ENCODE measurements at regions not wholly inside any gene's neighbourhood (a gene's known extent, or its start where the extent isn't known, plus 50 kb on each side); places are given as distances from the start of the nearest gene placed in this dataset.

DNA sequence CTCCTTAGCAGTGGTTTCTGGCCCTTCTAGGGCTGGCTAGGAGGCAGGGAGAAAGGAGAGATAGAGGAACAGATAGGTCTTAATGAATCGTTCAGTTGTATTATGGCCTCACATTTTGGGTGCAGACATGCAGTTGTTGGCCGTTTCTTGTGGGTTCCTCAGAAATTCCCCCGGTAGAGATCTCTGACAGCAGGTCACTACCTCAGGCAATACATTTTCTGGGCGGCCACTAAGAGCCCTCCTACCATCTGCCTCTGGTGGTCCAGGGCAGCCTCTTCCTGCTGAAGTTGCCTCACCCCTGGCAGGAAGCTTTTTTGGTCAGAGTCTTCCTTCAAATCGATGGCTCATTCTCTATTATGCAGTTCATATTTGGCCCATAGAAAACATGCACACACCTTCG is 266.1 kb downstream of the SV2B start:
- TF ChIP-seq EZH2 (IDR thresholded peaks at IDR 0.05; ENCODE audit: low read length): no peak
- TF ChIP-seq, protein P1, sequence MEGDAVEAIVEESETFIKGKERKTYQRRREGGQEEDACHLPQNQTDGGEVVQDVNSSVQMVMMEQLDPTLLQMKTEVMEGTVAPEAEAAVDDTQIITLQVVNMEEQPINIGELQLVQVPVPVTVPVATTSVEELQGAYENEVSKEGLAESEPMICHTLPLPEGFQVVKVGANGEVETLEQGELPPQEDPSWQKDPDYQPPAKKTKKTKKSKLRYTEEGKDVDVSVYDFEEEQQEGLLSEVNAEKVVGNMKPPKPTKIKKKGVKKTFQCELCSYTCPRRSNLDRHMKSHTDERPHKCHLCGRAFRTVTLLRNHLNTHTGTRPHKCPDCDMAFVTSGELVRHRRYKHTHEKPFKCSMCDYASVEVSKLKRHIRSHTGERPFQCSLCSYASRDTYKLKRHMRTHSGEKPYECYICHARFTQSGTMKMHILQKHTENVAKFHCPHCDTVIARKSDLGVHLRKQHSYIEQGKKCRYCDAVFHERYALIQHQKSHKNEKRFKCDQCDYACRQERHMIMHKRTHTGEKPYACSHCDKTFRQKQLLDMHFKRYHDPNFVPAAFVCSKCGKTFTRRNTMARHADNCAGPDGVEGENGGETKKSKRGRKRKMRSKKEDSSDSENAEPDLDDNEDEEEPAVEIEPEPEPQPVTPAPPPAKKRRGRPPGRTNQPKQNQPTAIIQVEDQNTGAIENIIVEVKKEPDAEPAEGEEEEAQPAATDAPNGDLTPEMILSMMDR (optimal IDR thresholded peaks at IDR 0.05 in 1 of 3, IDR thresholded peaks at IDR 0.05 in 1 of 3, conservative IDR thresholded peaks at IDR 0.05 in 1 of 3; ENCODE audit: extremely low read depth in 1 of 3, insufficient read depth in 2 of 3, low read length in 3 of 3): no peak
- H3K36me3 ChIP-seq (ENCODE audit: control insufficient read depth in 2 of 2, extremely low read depth in 1 of 2, insufficient read depth in 2 of 2, low read length in 2 of 2): no peaks in the 10 kb centered on the region
- H3K9me3 ChIP-seq (ENCODE audit: control insufficient read depth, low read depth, low read length): no peaks in the 10 kb centered on the region
- H3K4me2 ChIP-seq (ENCODE audit: control insufficient read depth, extremely low read depth, insufficient read depth, low read depth, low read length): no peak overlapping the region
- H3K79me2 ChIP-seq (ENCODE audit: control insufficient read depth, insufficient read depth, low read length): no peaks in the 10 kb centered on the region
- H3K9me1 ChIP-seq (ENCODE audit: control insufficient read depth, extremely low read depth, insufficient read depth, low read length): no peaks in the 10 kb centered on the region
- no peaks in the 10 kb centered on the region for H4K20me1 ChIP-seq (ENCODE audit: control insufficient read depth, extremely low read depth, insufficient read depth, low read length)
- H3K4me1 ChIP-seq (ENCODE audit: control insufficient read depth, extremely low read depth, insufficient read depth, low read length): no peaks in the 10 kb centered on the region
- no peak for DNase-seq (ENCODE audit: low read depth, low spot score)
- no peak overlapping the region for H3K4me3 ChIP-seq (ENCODE audit: control insufficient read depth in 2 of 3, extremely low read depth in 1 of 3, insufficient read depth in 2 of 3, low read depth in 1 of 3, low read length in 3 of 3)
- H3K27me3 ChIP-seq (ENCODE audit: control insufficient read depth, extremely low read depth, insufficient read depth, low read length): no peaks in the 10 kb centered on the region
- FAIRE-seq: no peak
- dilution Hi-C loops (cut with MboI; ENCODE audit: extremely low pct_ligation_motif_present, low sequenced_read_pairs): no loop called here
- H2AFZ ChIP-seq (ENCODE audit: control insufficient read depth, low read length): no peak overlapping the region
- H3K27ac ChIP-seq (ENCODE audit: control insufficient read depth, insufficient read depth, low read length): no peak overlapping the region
- no peak overlapping the region for H3K9ac ChIP-seq (ENCODE audit: control insufficient read depth, extremely low read depth, insufficient read depth, low read length)

DNA sequence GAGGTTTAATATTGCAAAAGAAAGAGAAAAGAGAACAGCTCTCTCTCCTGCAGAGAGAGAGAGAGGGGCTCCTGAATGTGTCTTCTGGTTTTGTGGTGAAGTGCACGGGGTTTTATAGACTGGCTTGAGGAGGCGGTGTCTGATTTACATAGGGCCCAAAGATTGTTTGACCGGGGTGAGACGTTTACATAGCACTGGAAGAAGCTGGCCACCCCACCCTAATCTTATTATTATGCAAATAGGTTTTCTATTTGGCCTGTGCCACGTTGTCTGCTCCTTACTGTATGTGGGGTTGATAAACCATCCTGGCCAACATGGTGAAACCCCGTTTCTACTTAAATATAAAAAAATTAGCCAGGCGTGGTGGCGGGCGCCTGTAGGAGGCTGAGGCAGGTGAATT is 268.6 kb downstream of the SV2B start:
- TF ChIP-seq, protein P1 (optimal IDR thresholded peaks at IDR 0.05 in 1 of 3, IDR thresholded peaks at IDR 0.05 in 1 of 3, conservative IDR thresholded peaks at IDR 0.05 in 1 of 3; ENCODE audit: extremely low read depth in 1 of 3, insufficient read depth in 2 of 3, low read length in 3 of 3): no peak
- no peak for TF ChIP-seq EZH2 (IDR thresholded peaks at IDR 0.05; ENCODE audit: low read length)
- no peaks in the 10 kb centered on the region for H3K36me3 ChIP-seq (ENCODE audit: control insufficient read depth in 2 of 2, extremely low read depth in 1 of 2, insufficient read depth in 2 of 2, low read length in 2 of 2)

More for the DNA sequence above, 268.6 kb downstream of the SV2B start:
- H3K27ac ChIP-seq (ENCODE audit: control insufficient read depth, insufficient read depth, low read length): no peak overlapping the region
- no peaks in the 10 kb centered on the region for H3K9me3 ChIP-seq (ENCODE audit: control insufficient read depth, low read depth, low read length)
- no peaks in the 10 kb centered on the region for H4K20me1 ChIP-seq (ENCODE audit: control insufficient read depth, extremely low read depth, insufficient read depth, low read length)
- no peak overlapping the region for H2AFZ ChIP-seq (ENCODE audit: control insufficient read depth, low read length)
- H3K4me1 ChIP-seq (ENCODE audit: control insufficient read depth, extremely low read depth, insufficient read depth, low read length): no peaks in the 10 kb centered on the region
- H3K9me1 ChIP-seq (ENCODE audit: control insufficient read depth, extremely low read depth, insufficient read depth, low read length): no peaks in the 10 kb centered on the region
- DNase-seq (ENCODE audit: low read depth, low spot score) (no peak), FAIRE-seq (no peak)
- dilution Hi-C loops (cut with MboI; ENCODE audit: extremely low pct_ligation_motif_present, low sequenced_read_pairs): no loop called here
- no peak overlapping the region for H3K4me2 ChIP-seq (ENCODE audit: control insufficient read depth, extremely low read depth, insufficient read depth, low read depth, low read length)
- H3K4me3 ChIP-seq (ENCODE audit: control insufficient read depth in 2 of 3, extremely low read depth in 1 of 3, insufficient read depth in 2 of 3, low read depth in 1 of 3, low read length in 3 of 3): no peak overlapping the region
- H3K79me2 ChIP-seq (ENCODE audit: control insufficient read depth, insufficient read depth, low read length): no peaks in the 10 kb centered on the region
- no peaks in the 10 kb centered on the region for H3K27me3 ChIP-seq (ENCODE audit: control insufficient read depth, extremely low read depth, insufficient read depth, low read length)
- H3K9ac ChIP-seq (ENCODE audit: control insufficient read depth, extremely low read depth, insufficient read depth, low read length): no peak overlapping the region

Data from keratinocyte (primary cell).